ENCODE measurements at regions not wholly inside any gene's neighbourhood (a gene's known extent, or its start where the extent isn't known, plus 50 kb on each side); places are given as distances from the start of the nearest gene placed in this dataset.
"Not testable (repeated sequence)": the region's sequence is repeated elsewhere in the genome, so short reads cannot be mapped to it uniquely, and the experiment has no call there.

- 94% methylated on average over 4 of the region's 5 CpGs for WGBS
- not testable (repeated sequence) for H3K4me3 ChIP-seq (ENCODE audit: low read depth, low read length); H3K36me3 ChIP-seq (ENCODE audit: insufficient read depth); H3K4me1 ChIP-seq (ENCODE audit: insufficient read depth); DNase-seq (ENCODE audit: extremely low spot score); H3K27ac ChIP-seq (ENCODE audit: low read depth)
Measured at GRCh38 chrX:77123917-77124316, 323.3 kb upstream of the FGF16 start.

GRCh38 chrX:77127571-77127970, 319.6 kb upstream of the FGF16 start:
- not testable (repeated sequence) for H3K27ac ChIP-seq (ENCODE audit: low read depth); H3K4me1 ChIP-seq (ENCODE audit: insufficient read depth); DNase-seq (ENCODE audit: extremely low spot score); H3K36me3 ChIP-seq (ENCODE audit: insufficient read depth); H3K4me3 ChIP-seq (ENCODE audit: low read depth, low read length)
- WGBS, result 63% methylated on average over 2 of the region's 2 CpGs

GRCh38 chrX:77143907-77144306, 303.3 kb upstream of the FGF16 start:
- WGBS, result 79% methylated on average over 7 of the region's 7 CpGs
- Histone ChIP-seq H3K36me3 (ENCODE audit: insufficient read depth) (no peaks in the 10 kb centered on the region), H3K27ac (ENCODE audit: low read depth) (no peak overlapping the region), H3K4me1 (ENCODE audit: insufficient read depth) (no peaks in the 10 kb centered on the region), H3K4me3 (ENCODE audit: low read depth, low read length) (no peak overlapping the region)
- DNase-seq (ENCODE audit: extremely low spot score), result no peak

DNA sequence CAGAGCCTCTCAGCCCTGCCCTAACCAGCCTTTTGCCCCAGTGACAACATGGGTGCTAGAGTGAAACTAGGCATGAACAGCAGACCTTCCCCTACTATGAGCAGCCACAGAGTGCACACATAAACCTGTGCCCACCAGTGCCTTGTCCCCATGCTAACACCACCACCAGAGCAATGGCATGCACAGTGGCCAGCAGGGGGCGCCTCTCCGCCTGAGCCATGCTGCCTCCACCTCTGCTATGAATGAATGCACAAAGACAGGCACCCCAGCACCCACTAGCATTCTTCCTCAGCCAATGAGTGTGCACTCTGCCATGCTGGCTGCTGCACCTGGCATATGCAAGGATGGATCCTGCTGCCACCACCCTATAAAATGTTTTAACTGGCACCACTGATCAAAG, 286.9 kb upstream of the FGF16 start:
- no peaks in the 10 kb centered on the region for H3K4me1 ChIP-seq (ENCODE audit: insufficient read depth)
- no peaks in the 10 kb centered on the region for H3K36me3 ChIP-seq (ENCODE audit: insufficient read depth)
- H3K27ac ChIP-seq (ENCODE audit: low read depth), result no peak overlapping the region
- H3K4me3 ChIP-seq (ENCODE audit: low read depth, low read length), result no peak overlapping the region
- 28% methylated on average over 2 of the region's 2 CpGs for WGBS
- no peak for DNase-seq (ENCODE audit: extremely low spot score)

- H3K27ac ChIP-seq (ENCODE audit: low read depth), result no peak overlapping the region
- no peak for DNase-seq (ENCODE audit: extremely low spot score)
- WGBS, result 90% methylated on average over 1 of the region's 1 CpG
- H3K4me3 ChIP-seq (ENCODE audit: low read depth, low read length), result no peak overlapping the region
- H3K4me1 ChIP-seq (ENCODE audit: insufficient read depth), result no peaks in the 10 kb centered on the region
- no peaks in the 10 kb centered on the region for H3K36me3 ChIP-seq (ENCODE audit: insufficient read depth)
Measured at GRCh38 chrX:77162777-77163176, 284.4 kb upstream of the FGF16 start.

DNA sequence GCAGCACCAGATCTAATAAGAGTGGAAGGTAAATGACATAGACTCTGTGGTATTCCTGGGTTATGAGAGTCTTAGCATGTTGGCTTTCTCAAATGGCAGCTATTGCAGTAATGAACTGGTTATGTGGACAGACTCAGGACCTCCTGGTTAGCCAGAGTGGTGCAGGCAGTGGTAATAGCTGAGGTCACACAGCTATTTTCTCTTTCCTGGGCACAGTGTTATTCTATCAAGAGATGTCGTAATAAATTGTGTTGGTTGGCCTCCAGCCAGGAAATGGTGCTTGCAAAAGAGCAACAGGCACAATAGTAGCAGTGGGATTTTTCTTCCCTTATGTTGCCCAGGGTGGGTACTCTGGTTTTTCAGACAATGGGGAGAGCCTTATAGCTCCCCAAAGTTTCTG, 279.2 kb upstream of the FGF16 start:
- H3K36me3 ChIP-seq (ENCODE audit: insufficient read depth), result no peaks in the 10 kb centered on the region
- WGBS, result 42% methylated on average over 1 of the region's 1 CpG
- no peak overlapping the region for H3K27ac ChIP-seq (ENCODE audit: low read depth)
- no peak for DNase-seq (ENCODE audit: extremely low spot score)
- H3K4me1 ChIP-seq (ENCODE audit: insufficient read depth), result no peaks in the 10 kb centered on the region
- no peak overlapping the region for H3K4me3 ChIP-seq (ENCODE audit: low read depth, low read length)

- no peak overlapping the region for H3K4me3 ChIP-seq (ENCODE audit: low read depth, low read length)
- DNase-seq (ENCODE audit: extremely low spot score), result no peak
- no peak overlapping the region for H3K27ac ChIP-seq (ENCODE audit: low read depth)
- 47% methylated on average over 2 of the region's 2 CpGs for WGBS
- no peaks in the 10 kb centered on the region for H3K4me1 ChIP-seq (ENCODE audit: insufficient read depth)
- H3K36me3 ChIP-seq (ENCODE audit: insufficient read depth), result no peaks in the 10 kb centered on the region
Measured at GRCh38 chrX:77174680-77175519, 272.3 kb upstream of the FGF16 start.

DNA sequence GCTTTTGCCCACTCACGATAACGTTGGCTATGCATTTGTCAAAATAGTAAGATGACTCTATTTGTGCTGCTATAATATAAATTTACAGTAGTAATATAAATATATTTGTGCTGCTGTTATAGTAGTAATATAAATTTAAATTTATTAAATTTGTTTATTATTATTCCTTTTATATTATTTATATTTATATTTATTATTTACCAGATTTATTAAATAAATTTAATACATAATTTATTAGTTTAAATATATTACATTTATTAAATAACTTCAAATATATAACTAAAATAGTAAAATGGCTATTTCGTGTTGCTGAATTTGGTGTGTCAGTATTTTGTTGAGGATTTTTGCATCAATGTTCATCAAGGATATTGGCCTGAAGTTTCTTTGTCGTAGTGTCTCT, 246.5 kb upstream of the FGF16 start:
- Histone ChIP-seq H3K4me3 (ENCODE audit: low read depth, low read length) (no peak overlapping the region), H3K27ac (ENCODE audit: low read depth) (no peak overlapping the region), H3K36me3 (ENCODE audit: insufficient read depth) (no peaks in the 10 kb centered on the region), H3K4me1 (ENCODE audit: insufficient read depth) (no peaks in the 10 kb centered on the region)
- 82% methylated on average over 4 of the region's 4 CpGs for WGBS
- no peak for DNase-seq (ENCODE audit: extremely low spot score)

DNA sequence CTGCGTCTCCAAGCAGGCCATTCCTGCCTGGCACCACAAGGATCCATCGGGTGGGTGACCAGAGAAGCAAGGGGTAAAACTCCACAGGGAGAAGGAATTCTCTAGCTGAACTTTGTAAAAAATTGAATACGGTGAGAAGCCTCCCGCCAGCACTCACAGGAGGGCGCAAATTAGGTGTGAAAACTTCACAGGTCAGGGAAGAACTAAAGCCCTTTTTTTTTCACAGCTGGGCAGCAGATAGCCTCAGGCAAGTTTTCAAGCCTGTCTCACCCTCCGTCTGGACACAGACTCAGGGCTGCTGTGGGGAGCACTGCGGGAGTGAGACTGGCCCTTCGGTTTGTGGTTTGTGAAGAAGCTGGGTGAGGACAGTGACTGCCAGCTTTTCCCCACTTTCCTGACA, 224.1 kb upstream of the FGF16 start:
- 11% methylated on average over 8 of the region's 8 CpGs for WGBS
- DNase-seq (ENCODE audit: extremely low spot score), result no peak
- no peaks in the 10 kb centered on the region for H3K4me1 ChIP-seq (ENCODE audit: insufficient read depth)
- no peak overlapping the region for H3K27ac ChIP-seq (ENCODE audit: low read depth)
- H3K36me3 ChIP-seq (ENCODE audit: insufficient read depth), result no peaks in the 10 kb centered on the region
- no peak overlapping the region for H3K4me3 ChIP-seq (ENCODE audit: low read depth, low read length)

- WGBS, result 41% methylated on average over 2 of the region's 2 CpGs
- Histone ChIP-seq H3K36me3 (ENCODE audit: insufficient read depth) (no peaks in the 10 kb centered on the region), H3K4me3 (ENCODE audit: low read depth, low read length) (no peak overlapping the region), H3K27ac (ENCODE audit: low read depth) (no peak overlapping the region), H3K4me1 (ENCODE audit: insufficient read depth) (no peaks in the 10 kb centered on the region)
- no peak for DNase-seq (ENCODE audit: extremely low spot score)
Measured at GRCh38 chrX:77264490-77264889, 182.7 kb upstream of the FGF16 start.

GRCh38 chrX:77275392-77275791, 171.8 kb upstream of the FGF16 start:
- 96% methylated on average over 1 of the region's 1 CpG for WGBS
- no peak overlapping the region for H3K4me3 ChIP-seq (ENCODE audit: low read depth, low read length)
- no peak for DNase-seq (ENCODE audit: extremely low spot score)

GRCh38 chrX:77276742-77277141, 170.4 kb upstream of the FGF16 start:
- WGBS, result 24% methylated on average over 1 of the region's 1 CpG

More at GRCh38 chrX:77275392-77275791, 171.8 kb upstream of the FGF16 start:
- no peaks in the 10 kb centered on the region for H3K4me1 ChIP-seq (ENCODE audit: insufficient read depth)
- no peaks in the 10 kb centered on the region for H3K36me3 ChIP-seq (ENCODE audit: insufficient read depth)
- H3K27ac ChIP-seq (ENCODE audit: low read depth), result no peak overlapping the region

GRCh38 chrX:77277911-77278310, 169.3 kb upstream of the FGF16 start:
- no peak for DNase-seq (ENCODE audit: extremely low spot score)
- Histone ChIP-seq H3K36me3 (ENCODE audit: insufficient read depth) (no peaks in the 10 kb centered on the region), H3K4me1 (ENCODE audit: insufficient read depth) (no peaks in the 10 kb centered on the region), H3K4me3 (ENCODE audit: low read depth, low read length) (no peak overlapping the region), H3K27ac (ENCODE audit: low read depth) (no peak overlapping the region)
- 78% methylated on average over 2 of the region's 2 CpGs for WGBS

More at GRCh38 chrX:77276742-77277141, 170.4 kb upstream of the FGF16 start:
- Histone ChIP-seq H3K36me3 (ENCODE audit: insufficient read depth) (no peaks in the 10 kb centered on the region), H3K4me3 (ENCODE audit: low read depth, low read length) (no peak overlapping the region), H3K4me1 (ENCODE audit: insufficient read depth) (no peaks in the 10 kb centered on the region), H3K27ac (ENCODE audit: low read depth) (no peak overlapping the region)
- no peak for DNase-seq (ENCODE audit: extremely low spot score)

DNA sequence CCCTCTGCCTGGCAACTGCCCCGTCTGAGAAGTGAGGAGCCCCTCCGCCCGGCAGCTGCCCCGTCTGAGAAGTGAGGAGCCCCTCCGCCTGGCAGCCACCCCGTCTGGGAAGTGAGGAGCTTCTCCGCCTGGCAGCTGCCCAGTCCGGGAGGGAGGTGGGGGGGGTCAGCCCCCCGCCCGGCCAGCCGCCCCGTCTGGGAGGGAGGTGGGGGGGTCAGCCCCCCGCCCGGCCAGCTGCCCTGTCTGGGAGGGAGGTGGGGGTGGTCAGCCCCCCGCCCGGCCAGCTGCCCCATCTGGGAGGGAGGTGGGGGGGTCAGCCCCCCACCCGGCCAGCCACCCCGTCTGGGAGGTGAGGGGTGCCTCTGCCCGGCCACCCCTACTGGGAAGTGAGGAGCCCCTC, 167.8 kb upstream of the FGF16 start:
- H3K36me3 ChIP-seq (ENCODE audit: insufficient read depth); DNase-seq (ENCODE audit: extremely low spot score); H3K4me1 ChIP-seq (ENCODE audit: insufficient read depth); H3K27ac ChIP-seq (ENCODE audit: low read depth); H3K4me3 ChIP-seq (ENCODE audit: low read depth, low read length): not testable (repeated sequence)
- 95% methylated on average over 7 of the region's 19 CpGs for WGBS
